ENCODE measurements at regions not wholly inside any gene's neighbourhood (a gene's known extent, or its start where the extent isn't known, plus 50 kb on each side); places are given as distances from the start of the nearest gene placed in this dataset. TPM values are rescaled to one million over a fixed set of nuclear protein-coding genes. Genes with fewer than 3 reads are reported as not detected.

DNA sequence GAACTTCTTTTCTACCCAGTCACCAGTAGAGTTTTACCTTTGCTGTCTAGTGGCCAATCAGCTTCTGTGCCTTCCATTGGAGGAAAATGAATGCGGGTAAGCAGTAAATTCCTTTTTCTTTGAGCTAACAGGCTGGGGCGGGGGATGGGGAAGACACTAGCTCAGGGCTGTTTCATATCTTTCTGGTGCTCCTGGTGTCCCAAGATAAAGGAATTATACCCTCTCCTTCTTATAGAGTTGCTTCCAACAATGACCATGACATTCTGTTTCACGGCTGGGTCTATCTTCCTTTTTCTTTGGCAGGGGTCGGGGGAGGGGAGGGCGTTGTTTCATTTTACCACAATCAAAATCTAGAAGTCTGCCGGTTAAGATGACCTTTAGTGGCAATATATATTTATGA, 51.2 kb upstream of the RPS23 start (continued):
- TF ChIP-seq, protein P1, sequence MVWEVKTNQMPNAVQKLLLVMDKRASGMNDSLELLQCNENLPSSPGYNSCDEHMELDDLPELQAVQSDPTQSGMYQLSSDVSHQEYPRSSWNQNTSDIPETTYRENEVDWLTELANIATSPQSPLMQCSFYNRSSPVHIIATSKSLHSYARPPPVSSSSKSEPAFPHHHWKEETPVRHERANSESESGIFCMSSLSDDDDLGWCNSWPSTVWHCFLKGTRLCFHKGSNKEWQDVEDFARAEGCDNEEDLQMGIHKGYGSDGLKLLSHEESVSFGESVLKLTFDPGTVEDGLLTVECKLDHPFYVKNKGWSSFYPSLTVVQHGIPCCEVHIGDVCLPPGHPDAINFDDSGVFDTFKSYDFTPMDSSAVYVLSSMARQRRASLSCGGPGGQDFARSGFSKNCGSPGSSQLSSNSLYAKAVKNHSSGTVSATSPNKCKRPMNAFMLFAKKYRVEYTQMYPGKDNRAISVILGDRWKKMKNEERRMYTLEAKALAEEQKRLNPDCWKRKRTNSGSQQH (CRISPR knock-in tag; IDR thresholded peaks at IDR 0.05): no peak
- TF ChIP-seq, protein P2, sequence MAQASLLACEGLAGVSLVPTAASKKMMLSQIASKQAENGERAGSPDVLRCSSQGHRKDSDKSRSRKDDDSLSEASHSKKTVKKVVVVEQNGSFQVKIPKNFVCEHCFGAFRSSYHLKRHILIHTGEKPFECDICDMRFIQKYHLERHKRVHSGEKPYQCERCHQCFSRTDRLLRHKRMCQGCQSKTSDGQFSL (CRISPR knock-in tag; IDR thresholded peaks at IDR 0.05): no peak
- TF ChIP-seq, protein P2 (tag; IDR thresholded peaks at IDR 0.05): no peak
- TF ChIP-seq SMAD1 (IDR thresholded peaks at IDR 0.05; ENCODE audit: low read depth, low read length, partially characterized antibody): no peak
- TF ChIP-seq EP300 (IDR thresholded peaks at IDR 0.05; ENCODE audit: low read length): peak; percentile 68
- TF ChIP-seq CBFA2T3 (IDR thresholded peaks at IDR 0.05): peak; percentile 78
- 0 out of 2 replicates have a peak, but pooled peaks have one; percentile 17 for TF ChIP-seq KLF16 (IDR thresholded peaks at IDR 0.05)
- TF ChIP-seq TAL1 (IDR thresholded peaks at IDR 0.05): peak; percentile 72
- peak; percentile 63; the same call in 1 of the 2 replicates for TF ChIP-seq NCOR1 (IDR thresholded peaks at IDR 0.05)
- TF ChIP-seq TRIM24 (IDR thresholded peaks at IDR 0.05): peak; percentile 58 to 63; a peak in 2 of 4 replicates
- peak; percentile 47; the same call in 1 of the 2 replicates for TF ChIP-seq DPF2 (IDR thresholded peaks at IDR 0.05)
- TF ChIP-seq GATA2 (CRISPR knock-in tag; IDR thresholded peaks at IDR 0.05): peak; percentile 45
- TF ChIP-seq LEF1 (IDR thresholded peaks at IDR 0.05): 0 out of 2 replicates have a peak, but pooled peaks have one; percentile 10
- TF ChIP-seq ARID1B (IDR thresholded peaks at IDR 0.05): peak; percentile 79

Small RNA genes in the stretch of these regions (microRNA-seq; reads per million reads assigned to microRNA genes)
- not detected for gene MIR3977 (ENCODE audit: borderline microRNAs expressed)
